Non-pigmented ciliary epithelial cell (primary cell): ENCODE measurements at regions not wholly inside any gene's neighbourhood (a gene's known extent, or its start where the extent isn't known, plus 50 kb on each side); places are given as distances from the start of the nearest gene placed in this dataset.

Experiments
- DNase-seq: peaks from one replicate; pipeline ENCODE4 v3.0.0-alpha.2; 2010; ENCODE audit warnings: low read depth

DNA sequence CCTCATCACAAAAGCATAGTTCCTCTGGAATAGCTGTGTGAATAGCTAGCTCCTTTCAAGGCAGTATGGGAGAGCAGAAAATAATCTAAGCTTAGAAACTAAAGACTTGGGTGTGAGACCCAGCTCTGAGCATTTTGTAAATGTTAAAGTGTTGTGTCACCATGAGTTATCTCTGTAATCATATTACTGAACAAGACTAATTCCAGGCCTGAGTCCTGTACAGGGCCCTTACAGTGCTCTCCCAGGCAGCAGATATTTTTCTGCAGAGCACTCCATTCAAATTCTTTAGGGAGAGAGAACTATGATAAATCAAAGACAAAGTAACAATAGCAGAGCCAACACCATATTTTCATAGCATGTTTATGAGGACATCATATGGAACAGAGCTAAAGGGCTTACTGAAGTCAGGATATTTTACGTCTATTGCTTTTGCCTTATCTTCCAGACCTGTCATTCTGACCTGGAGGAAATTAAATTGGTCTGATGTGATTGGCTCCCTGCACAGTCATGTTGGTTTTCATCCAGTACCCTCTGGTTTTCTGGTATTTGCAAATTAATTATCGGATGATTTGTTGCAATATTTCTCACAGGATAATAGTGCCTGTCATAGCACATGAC lies 172.6 kb upstream of the PPP2R3A start:
- no peak for DNase-seq

DNA sequence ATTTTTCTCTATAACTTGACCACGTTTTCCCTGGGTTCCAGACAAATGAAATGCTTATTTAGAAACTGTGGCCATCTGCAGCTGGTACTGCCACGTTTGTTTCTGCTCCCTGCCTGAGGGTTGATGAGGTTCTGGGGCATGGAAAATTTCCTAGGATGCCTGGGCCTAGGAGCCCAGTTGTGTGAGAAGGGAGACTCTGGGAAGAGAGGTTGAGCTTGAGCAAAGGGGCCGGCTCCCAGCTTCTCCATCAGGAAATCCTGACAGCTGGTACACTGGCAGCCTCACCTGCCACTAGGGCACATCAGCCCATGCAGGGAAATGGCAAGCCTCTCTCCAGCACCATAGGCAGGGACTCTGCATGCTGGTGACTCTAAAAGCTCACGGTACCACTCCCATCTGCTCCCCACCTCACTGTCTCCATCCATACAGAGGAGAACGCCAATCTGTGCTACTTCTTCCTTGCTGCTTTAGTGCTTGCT lies 165.4 kb upstream of the PPP2R3A start:
- DNase-seq = no peak

DNA sequence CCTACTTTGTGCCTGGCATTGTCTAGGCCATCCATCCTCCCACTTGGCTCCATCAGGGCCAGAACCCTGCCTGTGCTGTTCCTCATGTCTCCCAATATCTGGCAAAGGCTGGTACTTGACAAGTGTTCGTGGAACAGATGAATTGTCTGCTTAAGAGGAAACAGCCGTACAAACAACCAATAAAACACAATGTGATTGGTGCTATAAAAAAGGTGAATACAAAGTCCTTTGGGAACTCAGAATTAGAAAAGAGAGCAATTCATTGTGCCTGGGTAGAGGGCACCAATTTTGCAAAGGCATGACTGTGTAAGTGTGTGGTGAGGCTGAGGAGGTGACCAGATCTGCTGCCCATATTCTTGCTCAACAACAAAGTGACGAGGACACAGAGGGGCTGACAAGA lies 164.5 kb upstream of the PPP2R3A start:
- DNase-seq = no peak

DNA sequence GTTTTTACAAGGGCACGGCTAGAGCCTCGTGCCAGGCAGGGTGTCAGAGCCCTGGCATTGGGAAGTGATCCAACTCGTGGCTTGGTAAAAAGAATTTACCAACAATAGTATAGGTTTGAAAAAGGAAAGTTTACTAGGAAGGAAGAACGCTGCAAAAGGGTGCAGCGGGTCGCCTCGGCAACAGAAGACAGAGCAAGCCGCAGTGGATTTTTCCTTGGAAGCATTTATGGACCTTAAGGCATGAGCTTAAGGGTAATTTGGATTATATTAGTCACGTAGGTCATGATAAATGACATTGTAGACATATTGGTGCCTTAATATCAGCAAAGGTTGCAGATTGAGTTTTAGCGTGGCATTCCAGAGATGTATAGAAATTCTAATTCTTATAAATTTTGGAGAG lies 163.4 kb upstream of the PPP2R3A start:
- DNase-seq = no peak

DNA sequence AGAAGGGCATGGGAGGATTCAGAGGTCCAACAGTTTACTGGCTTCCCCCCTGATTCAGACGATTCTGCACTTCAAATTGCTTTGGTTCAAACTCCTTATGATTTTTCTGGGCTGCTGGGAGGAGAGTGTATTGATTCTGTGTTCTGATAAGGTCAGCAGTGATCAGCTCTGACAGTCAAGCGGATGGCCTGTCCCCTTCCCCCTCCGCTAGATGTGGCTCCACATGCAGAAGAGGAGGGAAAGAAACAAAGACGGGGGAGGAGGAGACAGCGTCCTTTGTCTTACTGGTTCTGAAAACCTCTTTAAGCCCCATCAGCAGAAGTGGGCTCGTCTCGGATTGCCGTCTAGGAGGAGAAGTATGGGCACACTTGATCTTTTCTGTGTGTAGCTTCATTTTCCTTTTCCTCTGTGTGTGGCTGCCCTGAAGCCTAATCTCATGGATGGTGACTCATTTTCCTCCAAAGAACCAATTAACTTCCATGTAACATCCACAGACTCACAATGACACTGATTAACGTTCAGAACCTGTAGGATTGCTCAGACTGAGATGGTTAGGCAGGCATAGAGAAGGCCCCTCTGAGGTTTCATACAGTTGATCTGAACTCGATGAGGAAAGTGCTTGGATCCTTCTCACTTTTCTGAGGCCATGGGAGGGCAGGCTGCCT lies 162.4 kb upstream of the PPP2R3A start:
- DNase-seq = no peak

DNA sequence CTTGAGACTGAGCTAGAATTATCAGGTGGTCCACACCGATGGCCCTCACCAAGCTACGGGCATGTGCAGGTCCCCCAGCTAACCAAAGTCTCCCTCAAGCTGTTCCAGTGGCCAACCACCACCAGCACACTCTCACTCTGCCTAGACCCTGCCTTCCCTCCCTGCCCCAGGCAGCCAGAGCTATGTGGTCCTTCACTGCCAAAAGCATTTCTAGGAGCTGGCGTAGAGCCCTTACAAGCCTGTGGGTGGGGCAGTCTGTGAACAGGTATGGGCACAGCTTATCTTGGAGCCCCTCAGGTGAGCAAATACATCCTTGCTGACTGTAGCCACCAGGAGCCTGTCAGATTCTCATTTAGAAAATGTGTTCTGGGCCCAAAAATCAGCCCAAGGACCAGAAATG lies 159.8 kb upstream of the PPP2R3A start:
- no peak for DNase-seq

DNA sequence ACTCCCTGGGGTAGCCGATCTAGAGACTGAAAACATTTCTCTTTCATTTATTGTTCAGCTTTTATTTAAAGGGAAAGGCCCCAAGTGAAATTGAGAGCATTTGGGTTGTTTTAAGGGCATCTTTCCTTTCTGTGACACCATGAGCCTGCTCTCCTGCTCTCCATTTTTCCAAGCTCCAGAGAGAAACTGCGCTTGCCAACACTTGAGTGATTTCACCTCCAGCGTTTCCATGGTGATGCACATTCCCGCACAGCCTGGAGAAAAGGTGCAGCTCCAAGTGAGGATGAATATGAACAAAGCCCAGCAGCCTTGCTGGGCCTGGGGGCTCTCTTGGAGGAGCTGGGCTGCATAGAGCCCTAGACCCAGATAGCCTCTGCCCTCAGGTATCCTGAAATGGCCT lies 159.2 kb upstream of the PPP2R3A start:
- DNase-seq = no peak

DNA sequence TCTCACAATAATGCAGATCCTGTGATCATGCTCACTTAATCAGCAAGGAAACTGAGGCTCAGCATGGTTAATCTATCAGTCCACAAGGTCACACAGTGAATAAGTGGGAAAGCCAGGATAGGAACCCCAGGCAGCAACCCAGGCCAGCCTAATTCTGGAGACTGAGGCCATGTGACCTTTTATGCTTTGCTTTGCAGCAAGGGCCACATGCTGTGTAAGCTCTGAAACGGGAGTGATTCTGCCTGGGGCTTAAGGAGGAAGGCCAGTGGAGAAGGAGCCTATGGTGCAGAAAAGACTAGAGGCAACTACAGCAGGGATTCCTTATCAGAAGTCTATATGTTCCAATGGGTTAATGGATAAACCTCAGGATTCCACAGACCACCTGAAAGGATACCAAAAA lies 157.6 kb upstream of the PPP2R3A start:
- DNase-seq = no peak

DNA sequence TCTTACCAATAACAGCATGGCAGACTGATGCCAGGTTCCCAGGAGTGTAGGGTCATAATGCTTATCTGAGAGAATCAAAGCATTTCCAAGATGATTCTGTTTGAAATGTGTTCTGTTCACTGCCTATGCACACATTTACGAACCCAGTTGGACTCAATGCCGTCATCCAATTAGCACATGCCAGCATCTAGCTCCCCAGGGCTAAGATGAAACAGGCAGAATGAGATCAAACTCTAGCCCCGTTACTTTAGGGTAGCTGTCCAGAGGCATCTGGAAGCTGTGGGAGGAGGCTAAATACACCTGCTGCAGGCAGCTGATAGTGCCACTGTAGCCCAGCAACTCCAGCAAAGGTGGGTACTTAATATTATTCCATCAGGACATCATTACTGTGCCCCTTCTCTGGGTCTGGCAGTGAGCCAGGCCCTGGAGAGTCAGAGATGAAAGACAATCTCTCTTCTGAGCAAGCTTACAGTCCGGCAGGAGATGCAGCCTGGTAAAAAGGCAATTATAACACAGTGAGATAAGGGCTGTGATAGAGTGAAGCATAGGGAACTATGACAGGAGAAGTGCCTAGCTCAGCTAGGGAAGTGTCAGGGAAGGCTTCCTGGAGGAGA lies 156.4 kb upstream of the PPP2R3A start:
- DNase-seq = no peak

DNA sequence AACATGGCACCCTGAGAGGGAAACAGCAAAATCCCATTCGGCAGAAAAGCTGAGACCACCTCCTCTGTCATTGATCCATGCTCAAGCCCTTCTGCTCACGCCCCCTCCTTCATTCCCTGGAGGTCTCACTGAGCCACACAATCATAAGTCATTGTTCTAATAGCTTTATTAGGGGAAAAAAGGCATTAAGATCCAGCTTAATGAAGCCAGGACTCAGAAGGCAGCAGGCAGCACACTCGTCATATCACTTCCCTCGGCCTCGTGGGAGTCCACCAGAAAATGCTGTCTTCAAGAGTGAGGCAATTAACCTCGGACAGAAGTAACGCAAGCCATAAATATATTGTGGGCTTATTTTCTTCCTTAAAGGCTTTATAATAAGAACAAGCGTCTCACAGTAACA lies 153.9 kb upstream of the PPP2R3A start:
- DNase-seq = no peak

DNA sequence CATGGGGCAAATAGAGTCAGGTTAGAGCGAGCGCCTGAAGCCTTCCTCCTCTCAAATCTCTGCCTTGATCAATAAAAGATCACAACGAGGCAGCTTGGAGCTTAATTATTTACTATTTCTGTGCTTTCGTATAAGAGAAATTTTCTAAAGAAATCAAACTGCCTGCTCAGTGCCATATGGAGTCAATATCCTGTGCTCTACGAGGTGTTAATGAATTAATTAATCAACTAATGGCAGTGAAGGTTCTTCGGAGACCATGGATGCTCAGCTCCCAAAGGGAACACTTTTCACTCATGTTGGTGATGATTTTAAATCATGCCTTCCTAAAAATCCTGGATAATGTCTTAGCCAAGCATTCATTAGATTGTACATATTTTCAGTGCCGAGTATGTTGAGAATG lies 153.5 kb upstream of the PPP2R3A start:
- no peak for DNase-seq

DNA sequence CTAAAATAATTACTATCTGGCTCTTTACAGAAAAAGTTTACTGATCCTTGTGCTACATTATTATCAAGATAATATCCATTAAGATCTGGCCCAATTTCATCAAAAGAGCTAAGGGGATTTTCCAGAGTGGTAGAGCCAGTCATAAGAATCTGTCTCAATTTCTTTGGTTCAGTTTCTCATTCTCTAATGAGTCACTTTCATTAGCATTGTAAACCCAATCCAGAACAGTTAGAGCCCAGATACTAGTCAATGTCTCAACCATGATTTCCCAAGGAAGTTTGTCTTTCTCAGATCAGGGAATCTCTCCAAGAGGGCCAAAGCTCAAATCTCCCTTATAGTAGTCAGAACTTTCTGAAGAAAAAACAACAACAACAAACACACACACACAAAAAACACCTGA lies 131.1 kb upstream of the PPP2R3A start:
- no peak for DNase-seq

DNA sequence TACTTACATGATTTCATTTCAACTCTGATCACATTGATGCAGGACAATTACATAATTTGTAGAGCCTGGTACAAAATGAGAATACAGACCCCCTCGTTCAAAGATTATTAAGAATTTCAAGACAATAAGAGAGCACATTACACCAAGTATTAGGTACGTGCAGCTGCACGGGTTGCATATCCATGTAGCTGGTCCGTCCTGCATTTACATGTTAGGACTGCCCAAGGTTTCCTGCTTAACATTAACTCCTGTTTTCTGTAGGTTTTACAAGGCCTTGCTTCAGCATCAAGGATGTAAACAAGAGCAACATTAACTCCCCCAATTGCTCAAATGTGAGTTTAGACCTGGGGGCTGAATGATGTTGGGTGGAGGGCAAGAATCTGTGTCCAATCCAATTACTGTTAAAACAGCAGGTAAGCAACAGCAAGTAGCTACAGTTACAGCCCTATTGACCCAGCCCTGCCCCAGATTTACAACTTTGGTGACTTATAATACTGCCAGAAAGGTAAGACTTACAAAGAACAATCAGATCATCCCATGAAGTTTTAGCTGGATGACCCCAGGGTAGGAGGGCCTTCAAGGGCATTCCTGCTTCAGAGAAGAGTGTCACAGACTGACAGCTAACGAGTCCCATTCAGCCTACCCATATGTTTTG lies 127.4 kb upstream of the PPP2R3A start:
- no peak for DNase-seq

DNA sequence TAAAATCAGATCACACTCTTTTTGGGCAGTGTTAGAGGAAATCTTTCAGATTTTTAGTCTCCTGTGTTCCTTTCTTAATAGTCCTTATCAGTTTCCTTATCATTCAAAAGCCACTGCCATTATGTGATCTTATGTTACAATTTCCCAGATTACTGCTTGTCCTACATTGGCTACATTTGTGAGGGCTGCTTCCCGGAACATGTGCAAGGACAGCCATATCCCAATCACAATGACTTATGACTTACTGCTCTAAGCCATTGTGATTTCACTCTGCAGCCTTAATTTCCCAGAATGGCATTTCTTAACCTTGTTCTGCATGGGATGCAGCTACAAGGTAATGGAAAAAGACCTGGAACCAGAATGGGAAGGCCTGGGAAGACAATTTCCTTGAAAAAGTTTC lies 125.1 kb upstream of the PPP2R3A start:
- no peak for DNase-seq

DNA sequence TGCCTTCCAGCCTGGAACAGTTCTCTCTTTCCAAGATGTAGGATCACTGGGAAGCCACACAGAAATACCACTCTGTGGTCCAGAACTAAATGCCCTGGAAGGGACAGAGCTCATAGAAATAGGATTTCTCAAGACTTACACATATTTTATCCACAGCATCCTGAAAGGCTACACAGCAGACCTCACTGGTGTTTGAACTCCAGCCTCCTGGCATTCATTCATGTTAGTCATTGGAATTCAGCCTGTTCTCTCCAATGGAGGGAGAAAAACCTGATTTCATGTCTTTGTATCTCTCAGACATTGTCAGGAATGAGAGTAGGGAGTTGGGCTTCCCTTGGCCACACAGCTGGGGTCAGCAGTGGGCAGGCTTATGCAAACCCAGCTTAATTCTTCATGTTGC lies 121.1 kb upstream of the PPP2R3A start:
- no peak for DNase-seq

DNA sequence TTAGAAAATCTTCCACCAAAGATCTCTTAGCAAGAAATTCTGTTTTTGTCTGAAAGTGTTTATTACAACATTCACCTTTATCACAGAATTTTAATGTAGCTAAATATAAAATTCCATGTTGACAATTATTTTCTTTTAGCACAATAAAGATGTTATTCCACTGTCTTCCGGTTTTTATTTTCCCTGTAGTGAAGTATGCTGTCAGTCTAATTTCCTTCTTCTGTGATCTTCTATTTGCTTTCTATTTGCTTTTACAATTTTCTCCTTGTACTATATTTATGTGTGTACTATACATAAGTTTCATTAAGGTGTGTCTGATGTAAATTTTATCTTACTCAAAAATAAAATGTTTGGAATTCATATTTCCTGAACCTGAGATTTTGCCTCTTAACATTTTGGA lies 117.5 kb upstream of the PPP2R3A start:
- no peak for DNase-seq

DNA sequence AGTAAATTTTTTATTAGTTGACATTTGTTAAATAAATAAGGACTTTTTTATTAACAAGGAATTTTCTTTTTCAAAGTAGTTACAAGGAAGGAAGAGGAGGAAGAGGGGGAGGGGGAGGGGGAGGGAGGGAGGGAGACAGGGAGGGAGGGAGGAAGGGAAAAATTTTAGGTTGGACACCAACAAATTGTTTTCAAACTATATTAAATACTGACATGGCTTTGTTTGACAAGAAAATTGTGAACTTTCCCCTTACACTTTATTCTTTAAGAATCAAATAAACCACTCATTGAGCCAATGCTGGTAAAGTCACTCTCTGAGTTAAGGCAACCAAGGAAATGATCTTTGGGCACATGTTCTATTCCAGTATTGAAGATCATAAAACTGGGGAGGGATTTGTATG lies 115.7 kb upstream of the PPP2R3A start:
- no peak for DNase-seq

DNA sequence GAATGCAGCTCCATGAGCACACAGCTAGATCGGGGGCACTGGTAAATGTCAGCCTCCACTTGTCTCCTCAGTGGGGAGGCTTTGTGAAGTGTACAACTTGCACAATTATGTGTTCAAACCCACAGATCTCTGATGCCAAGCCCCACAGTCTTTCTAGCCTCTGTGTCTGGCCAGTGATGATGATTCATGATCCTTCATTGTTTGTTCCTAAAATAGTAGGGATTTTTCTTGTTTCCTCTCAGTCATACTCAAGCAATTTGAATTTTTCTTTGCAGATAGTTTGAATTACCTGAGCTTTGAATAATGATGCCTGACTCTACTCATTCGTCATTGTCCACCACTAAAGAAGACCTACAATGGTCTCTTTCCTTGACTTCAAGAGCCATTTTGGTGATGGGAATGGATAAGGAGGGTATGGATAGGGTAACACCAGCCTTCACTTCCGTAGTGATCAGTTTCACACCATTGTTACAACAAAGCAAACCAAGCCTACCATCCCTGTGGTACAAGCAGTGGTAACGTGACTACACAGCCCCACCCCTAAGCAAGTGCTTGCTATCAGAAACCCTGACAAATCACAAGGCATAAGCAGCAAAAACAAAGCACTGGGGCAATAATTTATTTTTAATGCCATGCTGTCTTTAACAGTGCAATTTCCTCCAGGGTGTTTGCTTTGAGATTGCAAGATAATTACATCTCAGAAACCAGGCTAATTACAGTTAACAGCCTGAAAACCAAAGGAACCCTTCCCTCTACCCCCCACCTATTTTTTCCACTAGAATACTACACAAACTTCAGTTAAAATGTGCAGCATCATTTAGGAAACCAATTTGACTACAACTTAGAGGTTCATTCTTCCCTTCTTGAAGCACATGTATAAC lies 114.1 kb upstream of the PPP2R3A start:
- no peak for DNase-seq

DNA sequence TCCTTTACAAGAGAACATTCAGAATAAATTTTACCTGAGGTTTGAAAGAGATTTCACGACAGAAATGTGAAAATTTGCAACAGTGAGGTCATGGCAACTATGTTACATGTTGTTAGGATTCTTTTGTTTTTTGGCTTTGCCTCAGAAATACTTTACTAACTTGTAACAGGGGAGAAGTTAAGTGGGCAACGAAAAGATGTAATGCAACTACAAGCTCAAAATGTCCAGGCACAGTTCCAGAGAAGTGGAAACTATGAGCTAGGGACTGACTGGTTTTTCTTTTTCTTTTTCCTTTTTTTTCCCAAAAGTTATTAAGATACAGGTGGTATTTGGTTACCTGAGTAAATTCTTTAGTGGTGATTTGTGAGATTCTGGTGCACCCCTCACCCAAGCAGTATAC lies 111.5 kb upstream of the PPP2R3A start:
- DNase-seq = no peak

DNA sequence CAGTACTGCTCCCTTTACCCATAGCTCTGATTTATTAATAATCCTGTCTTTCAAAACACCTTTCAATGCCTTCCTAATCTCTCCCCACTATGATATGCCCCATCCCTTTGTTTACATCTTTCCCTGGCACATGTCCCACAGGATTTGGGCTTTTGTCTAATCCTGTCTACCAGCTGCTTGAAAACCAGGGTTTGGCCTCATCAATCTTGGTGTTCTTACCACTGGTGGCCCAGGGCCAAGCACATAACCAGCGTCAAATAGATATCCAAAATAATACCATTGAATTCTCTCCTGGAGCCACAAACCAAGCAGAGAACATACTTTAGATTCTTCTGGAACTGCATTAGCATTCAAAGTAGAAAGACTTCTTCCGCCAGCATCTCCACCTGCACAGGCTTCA lies 104.8 kb upstream of the PPP2R3A start:
- no peak for DNase-seq

DNA sequence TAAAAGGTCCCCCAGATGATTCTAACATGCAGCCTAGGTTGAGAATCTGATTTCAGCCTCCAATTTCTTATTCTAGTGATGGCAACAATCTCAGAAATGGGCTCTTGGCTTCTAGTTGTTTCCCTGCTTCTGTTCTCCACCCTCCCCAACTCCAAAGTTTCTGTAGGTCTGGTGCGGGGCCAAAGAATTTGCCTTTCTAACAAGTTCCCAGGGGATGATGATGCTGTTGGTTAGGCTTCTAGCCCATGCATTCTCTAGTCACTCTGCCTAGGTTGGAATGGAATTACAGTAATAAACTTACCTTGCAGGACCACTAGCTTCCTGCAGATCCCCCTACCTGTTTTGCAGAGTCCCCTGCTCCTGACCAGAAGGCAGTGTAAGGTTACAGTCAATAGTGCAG lies 103.2 kb upstream of the PPP2R3A start:
- DNase-seq = no peak

DNA sequence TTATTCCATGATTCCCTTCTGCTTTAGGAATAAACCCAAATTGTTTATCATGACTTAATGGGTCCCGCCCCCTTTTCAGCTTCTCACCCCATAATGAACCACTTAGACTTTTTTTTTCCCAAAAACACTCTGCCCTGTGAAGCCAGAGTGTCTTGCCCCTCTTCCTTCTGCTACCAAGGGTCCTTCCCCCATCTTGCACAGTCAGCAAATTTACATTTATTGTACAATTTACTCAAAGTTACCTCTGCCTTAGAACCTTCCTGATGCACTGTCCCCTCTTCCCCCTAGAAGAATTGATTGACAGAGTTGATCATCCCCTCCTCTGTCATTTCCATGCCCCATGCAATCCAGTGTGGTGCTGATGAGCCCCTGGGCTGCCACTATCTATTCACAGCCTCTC lies 101.5 kb upstream of the PPP2R3A start:
- no peak for DNase-seq
